ENCODE measurements at regions not wholly inside any gene's neighbourhood (a gene's known extent, or its start where the extent isn't known, plus 50 kb on each side); places are given as distances from the start of the nearest gene placed in this dataset.
"Not testable (repeated sequence)": the region's sequence is repeated elsewhere in the genome, so short reads cannot be mapped to it uniquely, and the experiment has no call there.

GRCh38 chr9:96109680-96110351 lies 192.2 kb downstream of the HSD17B3 start:
- no peak overlapping the region for H3K27ac ChIP-seq
- TF ChIP-seq ZFX (IDR thresholded peaks at IDR 0.05) (no peak), CTCF (conservative IDR thresholded peaks at IDR 0.05) (no peak)

GRCh38 chr9:96108691-96109380 lies 193.1 kb downstream of the HSD17B3 start:
- TF ChIP-seq CTCF (conservative IDR thresholded peaks at IDR 0.05), result no peak
- no peak for TF ChIP-seq ZFX (IDR thresholded peaks at IDR 0.05)
- no peak overlapping the region for H3K27ac ChIP-seq

GRCh38 chr9:96107436-96107835 lies 194.5 kb downstream of the HSD17B3 start:
- H3K27ac ChIP-seq, result no peak overlapping the region
- TF ChIP-seq ZFX (IDR thresholded peaks at IDR 0.05), result no peak
- TF ChIP-seq CTCF (conservative IDR thresholded peaks at IDR 0.05), result no peak

- TF ChIP-seq ZFX (IDR thresholded peaks at IDR 0.05) (no peak), CTCF (conservative IDR thresholded peaks at IDR 0.05) (no peak)
- H3K27ac ChIP-seq, result no peak overlapping the region
Observed at GRCh38 chr9:96100385-96101300, 201.3 kb downstream of the HSD17B3 start.

GRCh38 chr9:96090630-96091029 lies 211.3 kb downstream of the HSD17B3 start:
- H3K27ac ChIP-seq, result not testable (repeated sequence)

- no peak for TF ChIP-seq CTCF (conservative IDR thresholded peaks at IDR 0.05)
- TF ChIP-seq ZFX (IDR thresholded peaks at IDR 0.05), result no peak
- no peak overlapping the region for H3K27ac ChIP-seq
Observed at GRCh38 chr9:96089452-96090085, 212.4 kb downstream of the HSD17B3 start.

GRCh38 chr9:96088510-96088909 lies 213.0 kb downstream of the ERCC6L2 start:
- no peak overlapping the region for H3K27ac ChIP-seq
- TF ChIP-seq ZFX (IDR thresholded peaks at IDR 0.05) (no peak), CTCF (conservative IDR thresholded peaks at IDR 0.05) (no peak)

All from C4-2B (cell line).